NCI-H1436 (cell line): ENCODE measurements at regions not wholly inside any gene's neighbourhood (a gene's known extent, or its start where the extent isn't known, plus 50 kb on each side); places are given as distances from the start of the nearest gene placed in this dataset.
"Not testable (repeated sequence)": the region's sequence is repeated elsewhere in the genome, so short reads cannot be mapped to it uniquely, and the experiment has no call there.

Experiments
- DNase-seq: peaks from one replicate; lab custom pipeline; 2025; lab: John Stamatoyannopoulos, UW

GRCh38 chr15:69919816-69920215, 177.9 kb downstream of the TLE3 start:
- DNase-seq = no peak

GRCh38 chr15:69920221-69920620, 177.5 kb downstream of the TLE3 start:
- DNase-seq = no peak

- no peak for DNase-seq
Observed at GRCh38 chr15:69921626-69922619, 175.8 kb downstream of the TLE3 start.

- DNase-seq = no peak
Observed at GRCh38 chr15:69924531-69924930, 173.2 kb downstream of the TLE3 start.

GRCh38 chr15:69926006-69926405, 171.7 kb downstream of the TLE3 start:
- DNase-seq = no peak

GRCh38 chr15:69926721-69927120, 171.0 kb downstream of the TLE3 start:
- DNase-seq = no peak

GRCh38 chr15:69928890-69929289, 168.8 kb downstream of the TLE3 start:
- not testable (repeated sequence) for DNase-seq

GRCh38 chr15:69929905-69930630, 167.6 kb downstream of the TLE3 start:
- no peak for DNase-seq

GRCh38 chr15:69930754-69931153, 167.0 kb downstream of the TLE3 start:
- DNase-seq = no peak

GRCh38 chr15:69931156-69931555, 166.6 kb downstream of the TLE3 start:
- no peak for DNase-seq

- DNase-seq = no peak
Observed at GRCh38 chr15:69934607-69935006, 163.1 kb downstream of the TLE3 start.

- DNase-seq = no peak
Observed at GRCh38 chr15:69939513-69940440, 157.9 kb downstream of the TLE3 start.

- DNase-seq = no peak
Observed at GRCh38 chr15:69940441-69941300, 157.0 kb downstream of the TLE3 start.

GRCh38 chr15:69941301-69941605, 156.5 kb downstream of the TLE3 start:
- DNase-seq = no peak

- no peak for DNase-seq
Observed at GRCh38 chr15:69941706-69942495, 155.8 kb downstream of the TLE3 start.

GRCh38 chr15:69943637-69944036, 154.1 kb downstream of the TLE3 start:
- DNase-seq = no peak

- DNase-seq = no peak
Observed at GRCh38 chr15:69945729-69946128, 152.0 kb downstream of the TLE3 start.

- no peak for DNase-seq
Observed at GRCh38 chr15:69946870-69947269, 150.8 kb downstream of the TLE3 start.

- no peak for DNase-seq
Observed at GRCh38 chr15:69947394-69947793, 150.3 kb downstream of the TLE3 start.

- DNase-seq = no peak
Observed at GRCh38 chr15:69949485-69949884, 148.2 kb downstream of the TLE3 start.
